GM12873 (cell line): ENCODE measurements at regions not wholly inside any gene's neighbourhood (a gene's known extent, or its start where the extent isn't known, plus 50 kb on each side); places are given as distances from the start of the nearest gene placed in this dataset.

ENCODE experiments used
- TF ChIP-seq, protein P1 (sequence below): IDR thresholded peaks from 2 replicates; pipeline ENCODE4 v1.5.1; 2012; ENCODE audit warnings: low read depth, mild to moderate bottlenecking, moderate library complexity, low read length, control low read depth; ENCODE audit not compliant: insufficient read depth; ENCODE audit errors: missing control alignments

DNA sequence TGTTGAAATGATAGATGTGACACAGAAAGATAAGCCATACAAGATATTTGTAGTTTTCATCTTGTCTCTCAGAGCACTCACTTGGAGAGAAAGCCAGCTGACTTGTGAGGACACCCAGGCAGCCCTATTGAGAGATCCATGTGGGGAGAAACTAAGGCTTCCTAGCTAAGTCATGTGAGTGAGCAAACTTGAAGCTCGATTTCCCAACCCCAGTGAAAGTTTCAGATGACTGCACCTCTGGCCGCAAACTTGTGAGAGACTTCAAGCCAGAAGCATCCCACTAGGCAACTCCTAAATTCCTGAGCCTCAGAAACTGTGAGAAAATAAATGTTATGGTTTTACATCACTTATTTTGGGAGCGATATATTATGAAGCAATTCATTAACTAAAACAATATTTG lies 832.3 kb downstream of the LTN1 start:
- TF ChIP-seq, protein P1, sequence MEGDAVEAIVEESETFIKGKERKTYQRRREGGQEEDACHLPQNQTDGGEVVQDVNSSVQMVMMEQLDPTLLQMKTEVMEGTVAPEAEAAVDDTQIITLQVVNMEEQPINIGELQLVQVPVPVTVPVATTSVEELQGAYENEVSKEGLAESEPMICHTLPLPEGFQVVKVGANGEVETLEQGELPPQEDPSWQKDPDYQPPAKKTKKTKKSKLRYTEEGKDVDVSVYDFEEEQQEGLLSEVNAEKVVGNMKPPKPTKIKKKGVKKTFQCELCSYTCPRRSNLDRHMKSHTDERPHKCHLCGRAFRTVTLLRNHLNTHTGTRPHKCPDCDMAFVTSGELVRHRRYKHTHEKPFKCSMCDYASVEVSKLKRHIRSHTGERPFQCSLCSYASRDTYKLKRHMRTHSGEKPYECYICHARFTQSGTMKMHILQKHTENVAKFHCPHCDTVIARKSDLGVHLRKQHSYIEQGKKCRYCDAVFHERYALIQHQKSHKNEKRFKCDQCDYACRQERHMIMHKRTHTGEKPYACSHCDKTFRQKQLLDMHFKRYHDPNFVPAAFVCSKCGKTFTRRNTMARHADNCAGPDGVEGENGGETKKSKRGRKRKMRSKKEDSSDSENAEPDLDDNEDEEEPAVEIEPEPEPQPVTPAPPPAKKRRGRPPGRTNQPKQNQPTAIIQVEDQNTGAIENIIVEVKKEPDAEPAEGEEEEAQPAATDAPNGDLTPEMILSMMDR: no peak

DNA sequence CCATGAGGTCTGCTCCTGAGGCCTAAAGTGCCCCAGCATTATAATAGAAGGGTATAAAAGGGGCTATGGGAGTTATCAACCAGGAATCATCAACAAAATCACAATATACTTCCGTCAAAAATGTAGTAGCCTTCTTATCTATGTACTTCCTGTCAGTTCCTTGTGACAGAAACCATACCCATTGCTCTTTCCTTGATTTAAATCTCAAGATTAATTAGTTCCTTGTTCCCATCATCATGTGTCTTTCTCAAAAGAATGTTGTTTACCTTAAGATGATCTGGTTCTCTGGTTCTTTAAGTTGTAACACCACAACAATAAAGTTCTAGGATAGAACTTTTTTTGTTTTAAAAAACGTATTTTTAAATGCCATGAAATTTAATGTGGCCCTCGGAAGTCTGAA lies 833.3 kb downstream of the LTN1 start:
- TF ChIP-seq, protein P1: no peak

DNA sequence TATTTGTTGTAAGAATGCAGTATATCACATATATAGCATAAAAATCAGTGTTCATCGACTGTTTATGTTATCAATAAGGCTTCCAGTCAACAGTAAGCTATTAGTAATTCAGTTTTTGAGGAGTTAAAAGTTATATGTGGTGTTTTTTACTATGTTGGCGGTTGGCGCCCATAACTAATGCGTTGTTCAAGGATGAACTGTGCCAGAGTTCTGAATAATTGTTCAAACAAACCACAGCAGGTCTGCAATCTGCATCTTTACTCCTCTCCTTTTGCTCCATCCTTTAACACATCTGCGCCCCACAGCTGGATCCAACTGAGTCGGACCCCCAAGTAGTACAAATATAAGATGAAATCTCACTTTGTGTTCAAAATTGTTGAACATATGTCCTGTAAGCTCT lies 836.1 kb downstream of the LTN1 start:
- TF ChIP-seq, protein P1: no peak

DNA sequence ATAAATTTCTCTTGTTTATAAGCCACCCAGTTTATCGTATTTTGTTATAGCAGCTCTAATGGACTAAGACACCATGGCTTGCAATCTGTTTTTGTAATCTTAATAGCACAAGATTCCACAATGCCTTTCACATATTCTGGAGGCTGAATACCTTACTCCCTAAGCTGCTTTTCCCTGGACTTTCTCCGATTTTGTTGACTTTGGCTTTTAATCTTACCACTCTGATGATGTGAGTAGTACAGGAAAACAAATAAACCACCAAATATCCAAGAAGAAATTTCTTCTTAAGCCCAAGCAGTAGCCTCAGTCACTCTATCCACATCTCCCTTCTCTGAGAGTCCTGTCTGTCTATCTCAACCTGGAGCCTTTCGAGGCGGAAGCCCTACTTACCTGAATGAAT lies 838.6 kb downstream of the LTN1 start:
- TF ChIP-seq, protein P1: no peak

DNA sequence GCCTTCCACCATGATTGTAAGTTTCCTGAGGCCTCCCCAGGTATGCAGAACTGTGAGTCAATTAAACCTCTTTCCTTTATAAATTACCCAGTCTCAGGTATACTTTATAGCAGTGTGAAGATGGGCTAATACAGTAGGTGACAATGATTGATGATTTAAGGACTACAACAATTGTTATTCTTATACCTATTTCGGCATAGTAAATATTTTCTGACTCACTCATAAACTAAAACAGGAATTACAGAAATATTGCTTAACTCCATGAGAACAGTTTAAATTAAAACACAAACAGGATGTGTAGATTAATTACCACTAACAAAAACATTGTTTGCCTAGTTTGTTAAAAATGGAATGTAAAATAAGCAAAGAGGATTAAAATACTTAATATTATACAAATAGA lies 839.9 kb downstream of the LTN1 start:
- TF ChIP-seq, protein P1: no peak

DNA sequence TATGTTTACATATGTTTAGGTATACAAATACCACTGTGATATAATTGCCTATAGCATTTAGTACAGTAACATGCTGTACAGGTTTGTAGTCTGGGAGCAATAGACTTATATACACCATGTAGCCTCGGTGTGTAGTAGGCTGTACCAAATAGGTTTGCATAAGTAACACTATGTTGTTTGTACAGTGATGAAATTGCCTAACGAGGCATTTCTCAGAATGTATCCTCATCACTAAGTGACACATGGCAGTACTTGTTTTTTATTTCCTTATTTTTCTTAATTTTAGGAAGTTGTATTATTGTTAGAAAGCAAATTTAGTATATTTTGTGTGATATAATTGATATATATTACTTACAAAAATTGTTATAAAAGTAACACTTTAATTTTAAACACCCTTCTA lies 840.9 kb downstream of the LTN1 start:
- TF ChIP-seq, protein P1: no peak

DNA sequence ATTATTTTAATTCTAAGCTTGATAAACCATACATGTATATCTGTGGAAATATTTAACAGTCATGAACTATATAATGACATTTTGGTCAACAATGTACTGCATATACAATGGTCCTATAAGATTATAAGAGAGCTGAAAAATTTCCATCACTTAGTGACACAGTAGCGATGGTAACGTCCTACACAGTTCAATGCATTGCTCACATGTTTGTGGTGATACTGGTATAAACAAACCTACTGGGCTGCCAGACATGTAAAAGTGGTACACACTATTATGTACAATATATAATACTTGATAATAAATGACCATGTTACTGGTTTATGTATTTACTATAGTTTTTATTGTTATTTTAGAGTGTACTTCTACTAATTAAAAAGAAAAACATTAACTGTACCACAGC lies 841.9 kb downstream of the LTN1 start:
- TF ChIP-seq, protein P1: no peak
